SU-DHL-6 (cell line): ENCODE measurements at regions not wholly inside any gene's neighbourhood (a gene's known extent, or its start where the extent isn't known, plus 50 kb on each side); places are given as distances from the start of the nearest gene placed in this dataset.

Experiments
- CTCF ChIP-seq: fragments of 200-600 bp; sonication (generic); IDR thresholded peaks from one replicate; pipeline ENCODE4 v1.5.1; 2017; ENCODE audit warnings: antibody characterized with exemption, mild to moderate bottlenecking, low read length, moderate library complexity; ENCODE audit not compliant: insufficient read depth, poor library complexity, severe bottlenecking
- EZH2phosphoT487 ChIP-seq: fragments of 200-600 bp; sonication (generic), shearing (Covaris generic); conservative IDR thresholded peaks from 2 replicates; pipeline ENCODE4 v1.6.1; 2018; ENCODE audit warnings: mild to moderate bottlenecking, antibody characterized with exemption, low read length, moderate library complexity, mixed read lengths

GRCh38 chr12:78671295-78671694 lies 193.3 kb upstream of the SYT1 start:
- TF ChIP-seq CTCF (no peak), EZH2phosphoT487 (no peak)
